HepG2 (cell line): ENCODE measurements at regions not wholly inside any gene's neighbourhood (a gene's known extent, or its start where the extent isn't known, plus 50 kb on each side); places are given as distances from the start of the nearest gene placed in this dataset.

Source experiments
- ATAC-seq: fragments of 200-7000 bp; cut with Tn5 transposase; 3 replicates; pipeline ENCODE4 v1.9.1; 2020; ENCODE audit warnings: mild to moderate bottlenecking, moderate library complexity
- BruUV-seq: library from RNA; stranded (reverse); fragments of 400-500 nt; replicated peaks from 2 replicates; lab custom pipeline; 2021; lab: Mats Ljungman, UMichigan
- CTCF ChIA-PET: fragments of 300-600 bp; formaldehyde crosslinking; extraction: SDS; loops from one replicate; lab custom pipeline; 2021; ENCODE audit warnings: low total read pairs, inconsistent platforms, low intra/inter-chr PET ratio; lab: Yijun Ruan, JAX
- POLR2A ChIA-PET: fragments of 350-600 bp; sonication (Branson Sonifier 250); formaldehyde crosslinking; loops from one replicate; lab custom pipeline; 2020; ENCODE audit warnings: antibody characterized with exemption, inconsistent platforms; lab: Yijun Ruan, JAX
- DNase-seq: peaks from one replicate; pipeline ENCODE4 v3.0.0-alpha.2; 2015; ENCODE audit warnings: low spot score
- FAIRE-seq: peaks from 3 replicates; lab custom pipeline; 2011; peaks lifted over from hg19 to GRCh38; lab: Jason Lieb, UNC
- H2AFZ ChIP-seq: one replicate; pipeline ENCODE4 v1.6.1; 2011; ENCODE audit warnings: low read length, inconsistent platforms
- H3K27ac ChIP-seq: fragments of 300-600 bp; 3 replicates; pipeline ENCODE4 v1.8.0; 2011; ENCODE audit warnings: mixed run types, mild to moderate bottlenecking, mixed read lengths, low read length, inconsistent platforms; ENCODE audit not compliant: insufficient read depth; ENCODE audit errors: extremely low read length
- H3K27me3 ChIP-seq, 2 experiments: fragments of 200-600 bp in 1 of 2; 2 replicates in 1 of 2; 3 replicates in 1 of 2; pipeline versions ENCODE4 v1.6.0 to v1.8.0; 2011; ENCODE audit warnings: low read length in 2 of 2, mild to moderate bottlenecking in 2 of 2, moderate library complexity in 2 of 2, inconsistent platforms in 1 of 2; ENCODE audit not compliant: insufficient read depth in 2 of 2, control insufficient read depth in 1 of 2
- H3K36me3 ChIP-seq, 2 experiments: fragments of 200-600 bp in 1 of 2; replicated peaks in 1 of 2; 2 replicates in 1 of 2; 3 replicates in 1 of 2; pipeline versions ENCODE4 v1.5.1 to v1.8.0; 2011; ENCODE audit warnings: low read length in 2 of 2, inconsistent platforms in 1 of 2; ENCODE audit not compliant: insufficient read depth in 2 of 2, control insufficient read depth in 1 of 2
- H3K4me1 ChIP-seq: 2 replicates; pipeline ENCODE4 v1.5.1; 2012; ENCODE audit warnings: low read length, inconsistent platforms; ENCODE audit not compliant: insufficient read depth
- H3K4me2 ChIP-seq: 2 replicates; pipeline ENCODE4 v1.6.0; 2011; ENCODE audit warnings: low read depth, low read length, inconsistent platforms
- H3K4me3 ChIP-seq, 3 experiments: fragments of 200-600 bp in 1 of 3; sonication (generic), shearing (Covaris generic) in 1 of 3; replicated peaks in 1 of 3; 2 replicates each; pipeline ENCODE4 v1.5.1; 2011 to 2016; ENCODE audit warnings: low read length in 3 of 3, inconsistent platforms in 2 of 3, low read depth in 2 of 3, mild to moderate bottlenecking in 2 of 3, control low read depth in 1 of 3, mixed read lengths in 1 of 3; ENCODE audit not compliant: insufficient read depth in 1 of 3
- H3K79me2 ChIP-seq: one replicate; pipeline ENCODE4 v1.6.1; 2011; ENCODE audit warnings: low read length, inconsistent platforms; ENCODE audit not compliant: insufficient read depth
- H3K9ac ChIP-seq: 2 replicates; pipeline ENCODE4 v1.6.0; 2011; ENCODE audit warnings: mild to moderate bottlenecking, low read depth, low read length, inconsistent platforms; ENCODE audit not compliant: insufficient read depth
- H3K9me3 ChIP-seq: 2 replicates; pipeline ENCODE4 v1.5.1; 2012; ENCODE audit warnings: mild to moderate bottlenecking, low read length
- H4K20me1 ChIP-seq: 2 replicates; pipeline ENCODE4 v1.6.0; 2011; ENCODE audit warnings: inconsistent platforms, mild to moderate bottlenecking, low read length, moderate library complexity; ENCODE audit not compliant: insufficient read depth
- ASH2L ChIP-seq: fragments of 300-600, 200-600 bp; sonication (generic); IDR thresholded peaks from 2 replicates; pipeline ENCODE4 v1.7.0; 2017; ENCODE audit warnings: low read depth, mild to moderate bottlenecking, moderate library complexity, mixed read lengths, low read length; ENCODE audit not compliant: insufficient read length
- BRD4 ChIP-seq: sonication (generic); formaldehyde crosslinking; IDR thresholded peaks from 2 replicates; pipeline ENCODE4 v1.4.0; 2020; ENCODE audit warnings: missing genetic modification reagents
- GPN1 ChIP-seq: sonication (generic); formaldehyde crosslinking; IDR thresholded peaks from 2 replicates; pipeline ENCODE4 v1.5.1; 2020; ENCODE audit warnings: missing genetic modification reagents, borderline replicate concordance
- KDM2A ChIP-seq: sonication (generic); formaldehyde crosslinking; IDR thresholded peaks from 2 replicates; pipeline ENCODE4 v1.4.0; 2020; ENCODE audit warnings: low read depth, missing genetic modification reagents, borderline replicate concordance
- KMT2A ChIP-seq: sonication (generic); formaldehyde crosslinking; IDR thresholded peaks from 2 replicates; pipeline ENCODE4 v1.4.0; 2020; ENCODE audit warnings: missing genetic modification reagents
- LCORL ChIP-seq, 2 experiments: fragments of 450-650 bp in 1 of 2; sonication (generic) in 1 of 2; formaldehyde crosslinking in 1 of 2; IDR thresholded peaks; 2 replicates each; pipeline versions ENCODE4 v1.5.0 to v1.6.1; 2017 to 2020; ENCODE audit warnings: antibody characterized with exemption in 1 of 2, missing genetic modification reagents in 1 of 2
- POLR2AphosphoS2 ChIP-seq: IDR thresholded peaks from 2 replicates; pipeline ENCODE4 v1.6.1; 2011; ENCODE audit warnings: low read depth, low read length, improper control_type of control experiment
- REXO4 ChIP-seq: sonication (generic); formaldehyde crosslinking; IDR thresholded peaks from 2 replicates; pipeline ENCODE4 v1.8.0; 2022; ENCODE audit warnings: missing genetic modification reagents, mild to moderate bottlenecking, borderline replicate concordance
- RFXANK ChIP-seq: IDR thresholded peaks from 2 replicates; pipeline ENCODE4 v1.6.1; 2016
- SPEN ChIP-seq: sonication (generic); formaldehyde crosslinking; IDR thresholded peaks from 2 replicates; pipeline ENCODE4 v1.5.1; 2020; ENCODE audit warnings: low read depth, mild to moderate bottlenecking, missing genetic modification reagents
- TAF15 ChIP-seq: fragments of 200-400 bp; formaldehyde crosslinking; IDR thresholded peaks from one replicate; pipeline ENCODE4 v1.6.1; 2018; ENCODE audit warnings: mild to moderate bottlenecking, low read depth, low read length; ENCODE audit not compliant: poor library complexity, severe bottlenecking
- TRAFD1 ChIP-seq: sonication (generic); formaldehyde crosslinking; IDR thresholded peaks from 2 replicates; pipeline ENCODE4 v1.5.1; 2020; ENCODE audit warnings: missing genetic modification reagents, mild to moderate bottlenecking, borderline replicate concordance
- ZNF12 ChIP-seq: sonication (generic); formaldehyde crosslinking; IDR thresholded peaks from 2 replicates; pipeline ENCODE4 v1.5.0; 2020; ENCODE audit warnings: missing genetic modification reagents
- ZNF205 ChIP-seq: IDR thresholded peaks from 2 replicates; pipeline ENCODE4 v1.6.1; 2018; ENCODE audit warnings: missing biosample characterization, missing genetic modification reagents
- ZNF329 ChIP-seq: sonication (generic); formaldehyde crosslinking; IDR thresholded peaks from 2 replicates; pipeline ENCODE4 v1.9.0; 2021; ENCODE audit warnings: low read depth, mild to moderate bottlenecking, missing genetic modification reagents
- ZNF484 ChIP-seq: sonication (generic); formaldehyde crosslinking; IDR thresholded peaks from 2 replicates; pipeline ENCODE4 v1.5.1; 2020; ENCODE audit warnings: mild to moderate bottlenecking, low read depth, missing genetic modification reagents, borderline replicate concordance
- ZNF564 ChIP-seq: sonication (generic); formaldehyde crosslinking; IDR thresholded peaks from 2 replicates; pipeline ENCODE4 v1.8.1; 2023; ENCODE audit warnings: mild to moderate bottlenecking, missing genetic modification reagents
- ZNF670 ChIP-seq: sonication (generic); formaldehyde crosslinking; IDR thresholded peaks from 2 replicates; pipeline ENCODE4 v1.8.0; 2022; ENCODE audit warnings: mild to moderate bottlenecking, missing genetic modification reagents, borderline replicate concordance
- ZNF691 ChIP-seq: sonication (generic); formaldehyde crosslinking; IDR thresholded peaks from 2 replicates; pipeline ENCODE4 v1.4.0; 2020; ENCODE audit warnings: missing genetic modification reagents, low read depth, mild to moderate bottlenecking, borderline replicate concordance
- ZNF792 ChIP-seq: IDR thresholded peaks from 2 replicates; pipeline ENCODE4 v1.6.1; 2016
- ZNF891 ChIP-seq: sonication (generic); formaldehyde crosslinking; IDR thresholded peaks from 2 replicates; pipeline ENCODE4 v1.5.0; 2020; ENCODE audit warnings: mild to moderate bottlenecking, missing genetic modification reagents
- WGBS: methylation state at CpG from one replicate; pipeline ENCODE4 v1.1.6; 2017; ENCODE audit warnings: low lambda C conversion rate; 5-methylcytosine and 5-hydroxymethylcytosine counted together
- in situ Hi-C: cut with HindIII; loops from 2 replicates; pipeline ENCODE4 v1.10.0; 2017; ENCODE audit warnings: low pct_unique_long_range_greater_than_20kb; ENCODE audit not compliant: extremely low pct_ligation_motif_present
- intact Hi-C: fragments of 100-400 bp; cut with micrococcal nuclease; formaldehyde crosslinking; loops from one replicate; pipeline ENCODE4 v1.10.0; 2022; ENCODE audit not compliant: unreplicated experiment

- 56% methylated on average over 8 of the region's 11 CpGs for WGBS
- BruUV-seq, result no TSS peak
Measured at GRCh38 chr7:26614503-26614902, 249.9 kb downstream of the SKAP2 start.

GRCh38 chr7:26616235-26616634 lies 248.2 kb downstream of the SKAP2 start:
- Histone ChIP-seq H3K27ac (no peak overlapping the region), H3K27me3 (peaks cover 4 to 20% of the 10 kb centered on the region in 2 experiments), H3K36me3 (no peaks in the 10 kb centered on the region), H4K20me1 (no peaks in the 10 kb centered on the region), H3K9ac (no peak overlapping the region), H3K4me3 (no peak overlapping the region), H3K79me2 (no peaks in the 10 kb centered on the region), H3K9me3 (no peaks in the 10 kb centered on the region), H2AFZ (no peak overlapping the region), H3K4me1 (peaks cover 14% of the 10 kb centered on the region; the same call in 1 of the 2 replicates), H3K4me2 (no peak overlapping the region)
- in situ Hi-C loops (no loop called here), intact Hi-C loops (no loop called here)
- ATAC-seq (no peak), DNase-seq (no peak), FAIRE-seq (no peak)
- 25% methylated on average over 7 of the region's 7 CpGs for WGBS
- POLR2A ChIA-PET, result no interaction called here
- BruUV-seq, result no TSS peak
- CTCF ChIA-PET, result no interaction called here
- no peak for TF ChIP-seq ZNF670 (CRISPR knock-in tag)
- no peak for TF ChIP-seq ZNF329 (CRISPR knock-in tag)
- TF ChIP-seq REXO4, result no peak
- no peak for TF ChIP-seq ZNF792 (CRISPR knock-in tag)
- TF ChIP-seq ZNF891 (CRISPR knock-in tag), result no peak
- no peak for TF ChIP-seq RFXANK (CRISPR knock-in tag)
- no peak for TF ChIP-seq GPN1
- no peak for TF ChIP-seq ZNF564 (CRISPR knock-in tag)
- TF ChIP-seq LCORL (IDR thresholded peaks at IDR 0.05), result no peak
- TF ChIP-seq LCORL (CRISPR knock-in tag; IDR thresholded peaks at IDR 0.05), result no peak
- no peak for TF ChIP-seq SPEN (CRISPR knock-in tag)
- no peak for TF ChIP-seq ZNF691 (CRISPR knock-in tag)
- no peak for TF ChIP-seq POLR2AphosphoS2
- TF ChIP-seq KDM2A, result no peak
- no peak for TF ChIP-seq BRD4 (CRISPR knock-in tag)

More at GRCh38 chr7:26614503-26614902, 249.9 kb downstream of the SKAP2 start:
- TF ChIP-seq TAF15, result no peak
- no peak for TF ChIP-seq ZNF205
- TF ChIP-seq ASH2L, result no peak
- TF ChIP-seq ZNF484 (CRISPR knock-in tag), result no peak
- TF ChIP-seq TRAFD1, result no peak
- no peak for TF ChIP-seq KMT2A
- no peak for TF ChIP-seq ZNF12 (CRISPR knock-in tag)
- ChIA-PET CTCF (no interaction called here), POLR2A (no interaction called here)
- Histone ChIP-seq H3K27me3 (peaks cover 1 to 16% of the 10 kb centered on the region in 2 experiments), H3K79me2 (no peaks in the 10 kb centered on the region), H3K9me3 (no peaks in the 10 kb centered on the region), H2AFZ (no peak overlapping the region), H4K20me1 (no peaks in the 10 kb centered on the region), H3K9ac (no peak overlapping the region), H3K4me2 (no peak overlapping the region), H3K36me3 (no peaks in the 10 kb centered on the region), H3K27ac (no peak overlapping the region), H3K4me1 (peaks cover 8% of the 10 kb centered on the region; the same call in 1 of the 2 replicates), H3K4me3 (no peak overlapping the region)
- DNase-seq (no peak), ATAC-seq (no peak), FAIRE-seq (no peak)
- intact Hi-C loops (no loop called here), in situ Hi-C loops (no loop called here)
